DMS153 (cell line): ENCODE measurements at regions not wholly inside any gene's neighbourhood (a gene's known extent, or its start where the extent isn't known, plus 50 kb on each side); places are given as distances from the start of the nearest gene placed in this dataset.

Source experiments
- DNase-seq: peaks from one replicate; lab custom pipeline; 2025; lab: John Stamatoyannopoulos, UW

DNA sequence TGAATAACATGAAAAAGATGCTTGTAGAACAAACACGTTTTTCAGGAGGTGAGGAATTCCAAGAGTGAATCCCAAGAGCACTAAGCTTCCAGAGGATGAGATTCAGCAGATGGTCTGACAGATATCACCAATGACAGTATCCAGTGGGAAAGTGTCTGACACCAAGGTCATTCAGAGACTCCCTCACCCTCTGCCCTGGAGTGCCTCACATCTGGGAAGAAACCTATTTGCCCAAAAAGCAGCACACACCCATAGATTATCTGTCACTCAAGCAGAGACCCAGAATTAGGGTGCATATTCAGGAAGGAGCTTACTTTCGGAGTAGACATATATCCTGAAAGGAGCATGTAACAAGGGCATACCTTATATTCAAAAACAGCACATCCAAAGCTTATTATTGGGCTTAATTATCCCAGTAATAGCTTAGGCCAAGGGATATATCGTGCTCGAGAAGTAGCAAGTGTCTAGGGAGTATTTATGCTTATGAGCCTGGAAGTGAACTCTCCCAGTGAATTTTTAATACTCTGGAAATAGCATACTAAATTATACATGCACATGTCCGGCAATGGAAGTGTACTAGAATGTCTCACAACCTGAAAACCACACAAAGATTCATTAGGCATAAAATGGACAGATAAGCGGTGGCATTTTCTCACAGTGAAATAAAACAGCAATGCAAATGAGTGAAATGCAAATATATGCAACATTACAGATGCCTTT lies 998.1 kb upstream of the TMEM132C start:
- DNase-seq: no peak

DNA sequence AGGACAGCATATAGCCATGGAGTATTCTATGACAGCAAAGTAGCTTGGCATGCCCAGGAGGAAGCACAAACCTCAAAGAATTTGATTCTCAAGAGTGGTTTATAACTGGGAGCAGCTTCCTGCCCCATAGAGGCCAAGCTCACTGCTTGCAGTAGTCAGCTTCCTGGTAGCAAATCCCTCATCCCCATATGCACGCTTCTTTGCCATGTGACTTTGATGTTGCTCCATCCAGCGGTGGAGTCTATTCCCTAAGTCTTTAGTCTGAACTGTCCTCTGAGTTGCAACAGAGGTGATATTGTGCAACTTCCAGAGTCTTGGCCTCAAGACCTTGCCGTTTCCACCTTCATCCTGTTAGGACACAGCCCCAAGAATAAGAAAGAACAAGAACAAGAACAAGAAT lies 996.8 kb upstream of the TMEM132C start:
- DNase-seq: no peak

DNA sequence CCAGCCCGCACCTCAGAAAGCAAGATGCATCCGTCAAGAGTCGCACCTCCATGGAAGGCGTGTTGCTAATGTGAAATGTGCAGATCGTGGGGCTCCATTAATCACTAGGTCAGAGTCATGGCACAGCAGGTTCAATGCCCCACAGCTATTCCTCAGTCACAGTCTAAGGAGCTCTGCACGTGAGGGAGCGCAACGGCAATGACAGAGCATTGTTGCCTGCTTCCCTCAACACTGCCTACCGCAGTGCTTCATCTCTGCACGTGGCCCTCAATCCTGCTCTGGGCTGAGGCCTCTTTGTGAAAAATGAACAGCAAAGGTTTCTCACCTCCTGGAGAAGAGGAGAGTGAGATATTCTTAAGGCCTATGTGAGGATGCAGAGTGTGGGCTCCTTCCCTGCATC lies 995.2 kb upstream of the TMEM132C start:
- DNase-seq: no peak

DNA sequence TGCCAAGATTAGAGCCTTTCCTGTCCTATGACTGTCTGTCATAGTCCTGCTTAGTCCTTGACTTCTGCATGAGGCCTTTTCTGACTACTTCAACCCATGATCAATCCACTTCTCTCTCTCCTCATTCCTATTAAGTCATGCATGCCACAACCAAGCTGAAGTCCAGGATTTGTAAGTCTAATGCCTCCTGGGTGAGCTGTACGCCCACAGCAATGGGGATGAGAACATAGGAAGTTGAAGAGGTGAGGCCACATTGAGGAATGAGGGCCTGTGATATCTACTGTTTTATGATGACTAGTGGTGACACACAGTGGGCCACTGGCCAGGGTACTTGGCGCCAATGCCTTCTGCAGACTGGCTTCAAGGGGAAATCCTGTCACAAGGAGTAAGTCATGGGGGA lies 994.1 kb upstream of the TMEM132C start:
- DNase-seq: no peak

DNA sequence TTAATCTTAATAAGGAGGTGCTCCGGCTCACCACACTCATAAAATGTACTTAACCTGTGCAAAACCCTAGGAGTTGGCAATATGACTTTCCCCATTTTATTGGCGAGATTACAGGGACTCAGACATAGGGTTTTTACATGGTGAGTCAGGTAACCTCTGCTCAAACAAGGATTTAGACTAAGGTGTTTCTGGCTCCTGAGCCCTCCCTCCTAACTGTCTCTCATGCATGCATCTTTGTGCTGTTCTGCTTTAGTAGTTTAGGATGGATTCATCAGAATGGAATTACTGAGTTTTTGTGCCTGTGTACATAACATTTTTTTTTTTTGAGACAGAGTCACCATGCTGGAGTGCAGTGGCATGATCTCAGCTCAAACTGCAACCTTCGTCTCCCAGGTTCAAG lies 993.3 kb upstream of the TMEM132C start:
- DNase-seq: no peak

DNA sequence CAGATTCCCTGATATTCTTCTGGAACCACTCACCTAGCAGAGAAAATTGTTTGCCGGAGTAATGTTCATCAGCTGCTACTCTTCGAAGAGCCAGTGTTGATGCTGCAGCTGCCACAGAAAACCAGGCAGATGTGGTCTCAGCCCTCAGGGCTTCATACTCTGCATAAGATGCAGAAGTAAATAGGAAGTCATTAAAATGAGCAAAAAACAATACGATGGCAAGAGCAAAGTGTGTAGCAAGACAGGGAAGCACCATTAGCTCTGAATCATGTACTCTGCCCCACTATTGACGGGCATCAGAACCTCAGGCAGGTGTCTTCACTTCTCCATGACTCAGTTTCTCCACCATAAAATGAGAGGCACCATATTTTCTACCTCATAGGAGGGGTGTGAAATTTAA lies 991.6 kb upstream of the TMEM132C start:
- DNase-seq: no peak

DNA sequence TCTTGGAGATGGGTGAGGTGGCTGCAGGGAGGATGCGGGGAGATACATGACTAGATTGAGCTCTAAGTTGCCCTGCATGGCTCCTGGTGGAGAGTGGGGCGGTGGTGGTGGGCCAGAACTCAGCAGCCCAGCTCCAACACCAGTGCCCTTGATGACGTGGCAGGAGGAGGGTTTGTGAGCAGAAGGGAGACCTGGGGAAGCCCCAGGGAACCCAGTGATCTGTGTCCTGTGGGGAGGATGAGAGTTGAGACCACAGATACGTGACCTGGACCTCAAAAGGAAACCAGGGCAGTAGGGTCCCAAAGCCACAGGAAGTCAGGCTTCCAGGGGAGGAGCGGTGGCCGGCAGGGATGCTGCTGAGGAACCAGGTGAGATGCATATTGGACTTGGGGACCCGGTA lies 989.1 kb upstream of the TMEM132C start:
- DNase-seq: no peak

DNA sequence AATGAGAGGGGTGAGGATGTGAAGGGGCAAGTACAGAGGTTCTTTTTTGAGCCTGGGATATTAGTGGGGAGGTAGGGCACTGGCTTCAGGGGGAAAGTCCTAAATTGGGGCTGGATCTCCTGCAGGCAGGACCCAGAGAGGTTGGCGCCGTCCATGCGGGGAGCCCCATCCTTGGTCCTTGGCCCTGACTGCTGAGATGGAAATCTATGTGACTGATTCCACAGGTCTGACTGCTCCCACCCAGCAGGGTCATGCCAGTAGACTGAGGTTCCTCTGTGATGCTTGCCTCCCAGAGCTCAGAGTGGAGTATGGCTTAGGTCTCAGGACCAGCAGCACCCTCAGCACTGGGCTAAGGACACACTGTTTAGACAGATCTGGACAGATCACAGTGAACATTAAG lies 988.6 kb upstream of the TMEM132C start:
- no peak for DNase-seq

DNA sequence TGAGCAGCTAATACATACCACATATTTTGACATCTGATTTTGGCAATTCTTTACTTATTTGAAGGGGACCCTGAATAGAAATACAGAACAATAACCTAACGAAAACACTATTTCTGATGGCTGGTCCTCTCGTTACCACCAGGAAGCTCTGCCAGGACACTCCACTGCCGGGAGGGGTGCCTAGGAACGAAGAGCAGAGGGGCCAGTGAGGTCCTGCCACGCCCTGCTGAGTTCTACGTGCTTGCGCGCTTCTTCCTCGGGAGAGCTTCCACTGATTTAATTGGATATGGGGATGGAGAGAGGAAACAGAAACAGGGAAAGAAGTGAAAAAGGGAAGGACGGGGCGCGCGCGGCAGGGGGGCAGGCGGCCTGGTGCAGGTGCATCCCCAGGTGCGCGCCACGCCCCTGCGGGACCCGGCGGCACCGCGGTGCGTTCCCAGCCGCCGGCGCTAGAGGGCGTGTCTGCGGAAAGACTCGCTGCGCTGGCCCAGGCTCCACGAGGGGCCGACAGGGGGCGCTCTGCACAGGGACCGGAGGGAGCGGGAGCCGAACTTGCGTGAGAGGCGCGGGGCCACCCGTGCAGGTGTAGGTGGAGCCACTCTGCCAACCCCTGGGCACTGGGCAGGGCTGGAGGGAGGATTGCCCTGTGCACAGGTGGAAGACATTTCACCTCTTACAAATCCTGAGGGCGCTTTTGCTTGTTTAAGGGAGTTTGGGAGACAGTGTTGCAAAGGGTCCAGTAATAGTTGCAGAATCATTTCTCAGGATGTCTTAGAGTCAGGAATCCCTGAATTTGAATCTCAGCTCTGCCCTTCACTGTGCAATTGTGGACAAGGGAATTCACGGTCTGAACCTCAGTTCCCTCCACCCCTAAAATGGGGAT lies 986.3 kb upstream of the TMEM132C start:
- DNase-seq: no peak

DNA sequence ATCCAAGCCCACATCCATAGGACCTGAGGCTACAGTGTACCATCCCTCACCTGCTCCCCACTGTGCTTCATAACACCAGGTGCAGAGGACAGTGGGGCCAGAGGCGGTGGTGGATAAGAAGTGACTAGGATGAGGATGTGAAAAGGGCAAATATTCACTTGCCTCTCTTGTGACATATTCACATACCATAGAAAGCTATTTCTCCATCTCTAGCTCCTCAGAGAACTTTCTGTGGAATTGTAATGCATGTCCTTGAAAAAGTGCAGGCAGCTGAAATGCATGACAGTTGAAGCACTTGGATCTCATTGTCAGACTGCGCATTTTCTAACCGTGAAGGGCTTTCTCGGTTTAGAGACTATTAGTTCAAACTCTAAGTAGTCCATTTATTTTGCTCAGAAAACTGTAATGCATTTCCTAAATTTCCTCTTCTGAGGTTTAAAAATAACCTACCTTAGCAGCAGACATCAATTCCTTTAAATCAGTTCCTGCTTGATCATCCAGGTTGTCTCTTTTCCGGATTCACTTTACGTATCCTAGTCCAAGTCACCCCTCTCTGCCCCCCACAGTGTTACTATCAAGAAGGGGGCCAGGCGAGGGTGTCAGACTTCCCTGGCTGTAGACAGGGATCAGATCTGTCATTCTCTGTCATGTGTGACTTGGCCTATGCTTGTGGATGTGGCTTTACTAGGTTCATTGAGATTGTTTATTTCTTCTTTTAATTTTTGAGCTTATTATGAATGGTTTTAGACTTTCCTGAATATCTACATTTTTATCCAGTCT lies 984.0 kb upstream of the TMEM132C start:
- no peak for DNase-seq

DNA sequence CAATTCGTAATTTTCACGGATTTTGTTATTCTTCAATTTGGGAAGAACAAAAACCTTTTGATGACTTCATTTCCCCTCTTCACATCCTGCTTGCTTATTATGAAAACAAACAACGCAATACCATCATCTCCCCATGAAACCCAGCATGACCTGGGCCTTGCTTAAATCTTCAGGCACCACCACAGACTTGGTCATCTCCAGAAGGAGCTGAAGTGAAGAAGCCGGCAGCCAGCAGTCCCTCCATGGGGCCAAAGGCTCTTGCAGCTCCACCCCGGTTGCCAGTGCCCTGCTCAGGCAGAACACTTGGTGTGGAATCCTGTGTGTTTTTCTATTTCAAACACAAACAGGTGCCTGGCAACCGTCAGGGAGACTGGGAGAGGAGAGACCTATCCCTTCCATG lies 982.9 kb upstream of the TMEM132C start:
- no peak for DNase-seq

DNA sequence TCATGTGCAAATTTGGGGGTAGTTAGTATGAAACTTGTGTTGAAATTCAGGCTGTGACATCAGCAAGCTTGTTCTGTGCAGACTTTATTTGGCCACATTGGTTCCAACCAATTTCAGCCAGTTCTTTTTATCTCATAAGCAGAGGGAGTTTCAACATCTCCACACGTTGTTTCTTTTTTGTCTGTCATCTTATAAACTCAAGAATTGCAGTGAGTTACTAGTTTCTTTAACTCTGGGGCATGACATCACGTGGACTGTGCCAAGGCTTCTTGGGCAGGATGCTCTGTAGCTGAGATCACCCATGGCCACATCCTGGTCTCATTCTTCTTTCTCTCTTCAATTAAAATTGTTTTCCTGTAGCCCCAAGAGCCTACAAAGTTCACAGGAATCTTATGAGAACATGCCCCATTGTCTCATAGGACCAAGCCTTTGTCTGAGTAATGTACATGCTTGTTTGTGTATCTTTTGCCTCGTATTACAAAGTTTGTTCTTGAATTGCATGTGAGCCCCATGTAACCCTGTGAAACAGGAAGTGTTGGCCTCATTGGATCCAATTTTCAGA lies 982.0 kb upstream of the TMEM132C start:
- DNase-seq: no peak

DNA sequence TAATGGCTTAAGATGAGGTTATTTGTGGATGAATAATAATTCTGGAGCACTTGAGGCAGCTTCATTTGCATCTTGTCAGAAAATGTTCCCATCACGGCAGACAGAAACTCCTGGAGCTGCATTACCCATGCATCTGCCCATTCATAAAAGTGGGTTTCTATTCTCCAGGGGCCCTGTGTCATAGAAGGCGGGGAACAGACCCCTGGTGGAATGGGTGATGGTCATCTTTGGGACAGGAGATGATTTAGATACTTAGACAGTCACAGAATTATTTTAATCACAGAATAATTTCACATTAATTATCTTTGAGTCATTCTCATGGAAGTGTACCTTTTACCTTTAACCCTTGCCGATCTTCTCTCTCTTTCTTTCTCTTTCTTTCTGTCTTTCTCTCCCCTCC lies 980.7 kb upstream of the TMEM132C start:
- no peak for DNase-seq

DNA sequence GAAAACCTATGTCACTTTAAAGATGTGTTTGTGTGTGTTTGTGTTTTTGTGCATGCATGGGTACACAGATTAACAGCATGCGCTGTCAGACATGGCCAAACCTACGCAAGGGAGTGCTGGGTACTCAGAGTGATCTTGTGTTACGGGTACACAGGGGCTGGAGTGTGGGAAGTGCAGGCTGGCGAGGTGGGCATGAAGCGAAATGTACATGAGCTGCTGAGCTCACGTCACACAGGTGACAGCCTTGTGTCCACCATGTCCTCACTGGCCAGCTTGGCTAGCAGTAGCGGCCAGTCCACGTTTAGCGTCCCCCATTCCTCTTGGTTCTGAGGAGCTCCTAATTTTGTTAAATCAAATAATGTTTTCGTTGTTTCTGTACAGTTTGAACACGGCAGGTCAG lies 979.7 kb upstream of the TMEM132C start:
- no peak for DNase-seq

DNA sequence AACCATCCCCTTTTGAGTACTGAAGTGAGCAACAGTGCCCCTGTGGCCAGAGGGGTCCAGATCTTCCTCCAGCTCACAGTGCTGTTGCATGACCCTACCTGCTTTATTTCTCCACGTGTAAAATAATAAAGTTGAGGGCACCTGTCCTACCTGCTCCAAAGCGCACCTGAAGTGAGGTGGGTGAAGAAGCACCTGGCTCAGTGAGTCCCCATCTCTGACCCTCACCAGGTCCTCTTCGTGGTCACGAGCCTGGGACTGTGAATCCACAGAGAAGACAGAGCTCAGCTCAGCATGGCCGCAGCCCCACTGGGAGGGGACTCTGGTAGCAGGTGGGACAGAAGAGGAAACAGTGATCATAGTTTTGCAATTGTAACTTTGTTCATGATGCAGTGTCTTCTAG lies 976.7 kb upstream of the TMEM132C start:
- DNase-seq: no peak

DNA sequence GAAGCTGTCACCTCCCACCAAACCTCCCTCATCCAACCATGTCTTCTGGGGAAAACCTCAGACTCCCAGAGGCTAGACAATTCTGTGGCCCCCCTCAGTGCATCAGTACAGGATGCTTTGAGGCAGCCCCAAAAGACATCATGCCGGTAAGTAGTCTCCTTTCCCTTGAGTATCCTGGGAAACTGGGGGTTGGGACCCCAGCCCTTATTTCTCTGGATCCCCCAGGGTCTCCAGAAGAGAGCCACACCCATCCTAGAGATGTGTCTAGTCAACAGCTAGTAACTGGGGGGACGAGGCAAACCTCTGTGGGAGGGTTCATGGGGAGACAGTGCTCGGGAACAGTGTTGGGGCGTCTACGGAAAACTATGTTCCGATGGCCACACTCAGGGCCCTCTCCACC lies 974.2 kb upstream of the TMEM132C start:
- no peak for DNase-seq

DNA sequence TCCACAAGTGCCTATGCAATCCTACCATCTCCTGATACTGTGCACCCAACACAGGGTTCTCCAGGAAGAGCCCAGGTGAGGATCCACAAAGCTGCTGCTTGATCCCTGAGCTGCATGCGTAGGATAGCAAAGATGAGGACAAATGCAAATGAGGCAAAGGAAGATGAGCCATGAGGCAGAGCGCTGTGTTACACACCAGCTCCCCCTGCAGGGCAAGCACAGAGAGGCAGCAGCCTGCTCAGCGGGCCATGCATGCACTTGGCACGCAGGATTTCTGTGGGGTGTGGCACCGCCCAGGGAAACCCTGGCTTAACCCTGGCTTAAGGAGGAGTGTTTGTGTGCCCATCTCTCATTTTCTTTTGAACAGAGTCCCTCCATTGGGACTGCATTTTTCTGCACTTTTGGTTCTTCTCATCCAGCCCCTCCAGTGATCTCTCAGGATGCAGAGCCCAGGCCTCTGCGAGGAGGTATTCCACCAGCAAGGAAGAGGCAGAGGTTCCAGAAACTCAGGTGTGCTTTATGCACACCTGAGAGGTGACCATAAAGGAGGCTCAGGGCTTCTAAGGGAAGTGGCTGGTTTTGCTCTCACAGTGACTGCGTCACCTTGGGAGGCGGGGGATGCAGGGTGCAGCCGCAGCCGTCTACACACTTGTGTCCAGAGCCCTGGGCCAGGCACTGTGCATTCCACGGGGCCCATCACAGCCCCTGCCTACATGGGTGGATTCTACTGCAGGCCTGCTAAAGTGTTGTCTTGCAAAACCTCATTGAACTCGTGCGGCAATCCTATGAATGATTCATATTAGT lies 973.3 kb upstream of the TMEM132C start:
- peak; percentile 6 for DNase-seq

DNA sequence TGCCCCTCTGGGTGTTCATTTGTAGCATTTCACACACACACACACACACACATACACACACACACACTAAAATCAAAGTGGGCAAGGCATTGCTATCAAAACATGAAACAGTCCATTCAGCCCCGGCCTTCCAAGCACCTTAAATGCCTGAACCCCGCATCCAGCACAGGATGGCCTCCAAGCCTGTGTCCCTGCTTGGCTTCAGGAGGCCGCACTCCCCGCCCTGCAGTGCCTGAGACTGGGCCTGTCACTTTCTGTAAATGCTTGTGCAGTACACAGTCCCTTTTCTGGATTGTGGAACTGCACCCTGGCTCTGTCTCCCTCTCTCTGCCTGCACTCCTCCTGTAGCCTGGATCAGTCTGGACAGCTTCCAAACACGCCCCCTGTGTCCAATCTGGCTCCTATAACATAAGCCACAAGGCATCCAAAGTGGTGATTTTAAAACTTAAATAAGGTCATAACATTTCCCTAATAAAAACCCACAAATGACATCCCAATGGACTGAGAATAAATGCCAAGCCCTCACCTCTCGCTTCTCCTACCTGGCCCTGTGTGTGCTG lies 972.2 kb upstream of the TMEM132C start:
- DNase-seq: no peak

DNA sequence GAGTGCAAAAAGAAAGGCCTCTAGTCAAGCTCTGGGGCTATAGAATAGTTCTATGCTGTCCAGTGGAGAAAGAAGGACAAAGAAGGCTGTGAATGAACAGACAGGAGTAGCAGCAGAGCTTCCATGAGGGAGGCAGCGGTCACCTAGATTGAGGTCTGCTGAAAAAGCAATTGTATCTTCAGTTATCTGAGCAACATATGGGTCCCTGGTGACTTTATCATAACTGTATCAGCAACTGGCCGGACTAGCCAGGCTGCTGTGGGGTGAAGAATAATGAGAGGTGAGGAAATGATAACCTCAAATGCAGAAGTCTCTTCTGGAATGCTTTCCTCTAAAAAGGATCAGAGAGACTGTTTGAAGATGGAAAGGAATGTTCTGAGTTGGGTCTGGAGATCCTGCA lies 971.3 kb upstream of the TMEM132C start:
- DNase-seq: no peak

DNA sequence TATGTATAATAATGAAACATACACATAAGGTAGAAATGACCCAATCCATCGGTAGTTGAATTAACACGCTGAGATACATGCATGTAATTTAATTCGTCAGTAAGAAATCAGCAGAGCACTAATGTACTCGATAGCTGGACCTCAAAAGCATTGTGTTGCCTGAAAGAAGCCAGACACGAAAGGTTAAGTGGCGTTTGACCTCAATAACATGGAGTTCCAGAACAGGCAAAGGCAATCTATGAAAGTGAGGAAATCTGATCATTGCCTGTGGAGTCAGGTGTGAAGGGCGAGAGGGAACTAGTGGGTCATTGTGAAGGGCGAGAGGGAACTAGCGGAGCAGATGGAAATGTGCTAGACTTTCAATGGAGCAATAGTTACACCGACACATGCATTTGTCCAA lies 970.4 kb upstream of the TMEM132C start:
- DNase-seq: no peak

DNA sequence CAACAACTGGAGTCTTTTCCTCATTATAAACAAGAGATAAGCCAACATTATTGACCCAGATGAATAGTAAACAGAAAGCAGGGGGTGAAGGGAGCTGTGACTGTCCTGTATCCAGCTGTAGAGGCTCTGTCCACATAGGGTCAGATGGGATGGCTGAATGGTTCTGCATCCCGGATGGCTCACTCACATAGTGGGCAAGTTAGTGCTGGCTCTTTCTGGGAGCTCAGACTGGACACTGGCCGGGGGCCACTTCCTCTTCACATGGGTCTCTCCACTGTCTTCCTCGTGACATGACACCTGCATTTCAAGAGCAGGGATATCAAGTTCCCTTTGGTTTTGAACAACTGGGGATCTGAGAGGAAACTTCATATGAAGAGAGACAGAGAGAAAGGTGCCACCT lies 969.6 kb upstream of the TMEM132C start:
- no peak for DNase-seq
